Panc1 (cell line): ENCODE measurements at regions not wholly inside any gene's neighbourhood (a gene's known extent, or its start where the extent isn't known, plus 50 kb on each side); places are given as distances from the start of the nearest gene placed in this dataset.
"Not testable (repeated sequence)": the region's sequence is repeated elsewhere in the genome, so short reads cannot be mapped to it uniquely, and the experiment has no call there.

Source experiments
- ATAC-seq: fragments of 200-7000 bp; cut with Tn5 transposase; 2 replicates; pipeline ENCODE4 v1.9.1; 2020; ENCODE audit warnings: mild to moderate bottlenecking, moderate library complexity
- BruUV-seq: library from RNA; stranded (reverse); fragments of 400-500 nt; replicated peaks from 2 replicates; lab custom pipeline; 2021; lab: Mats Ljungman, UMichigan
- CTCF ChIA-PET: fragments of 300-600 bp; sonication (Branson Sonifier 250); formaldehyde crosslinking; loops from one replicate; lab custom pipeline; 2022; ENCODE audit warnings: antibody characterized with exemption; lab: Charles Lee
- POLR2A ChIA-PET: fragments of 300-600 bp; sonication (Branson Sonifier 250); formaldehyde crosslinking; loops from one replicate; lab custom pipeline; 2022; ENCODE audit warnings: antibody characterized with exemption; lab: Charles Lee
- DNase-seq: peaks from one replicate; pipeline ENCODE4 v3.0.0-alpha.2; 2010; ENCODE audit warnings: low read depth, low spot score
- H3K27ac ChIP-seq: 2 replicates; pipeline ENCODE4 v1.5.1; 2011; ENCODE audit warnings: mild to moderate bottlenecking, low read length, inconsistent platforms
- H3K27me3 ChIP-seq: fragments of 200-500 bp; sonication (Bioruptor generic); 2 replicates; pipeline ENCODE4 v1.6.0; 2014; ENCODE audit warnings: low read length, inconsistent platforms; ENCODE audit not compliant: control insufficient read depth, insufficient read depth
- H3K36me3 ChIP-seq: fragments of 200-500 bp; sonication (Bioruptor generic); 2 replicates; pipeline ENCODE4 v1.5.1; 2014; ENCODE audit warnings: inconsistent platforms, mild to moderate bottlenecking, low read length, moderate library complexity; ENCODE audit not compliant: control insufficient read depth, insufficient read depth
- H3K4me1 ChIP-seq: 2 replicates; pipeline ENCODE4 v1.5.1; 2011; ENCODE audit warnings: inconsistent platforms, mild to moderate bottlenecking, low read length, moderate library complexity; ENCODE audit not compliant: control insufficient read depth, insufficient read depth
- H3K4me3 ChIP-seq, 2 experiments: 2 replicates each; pipeline ENCODE4 v1.5.1; 2011 to 2012; ENCODE audit warnings: low read depth in 2 of 2, low read length in 2 of 2, mild to moderate bottlenecking in 2 of 2, inconsistent platforms in 1 of 2, moderate library complexity in 1 of 2
- H3K9me3 ChIP-seq: fragments of 200-500 bp; sonication (Bioruptor generic); 2 replicates; pipeline ENCODE4 v1.5.1; 2014; ENCODE audit warnings: low read depth, mild to moderate bottlenecking, inconsistent platforms, low read length, moderate library complexity; ENCODE audit not compliant: control insufficient read depth, insufficient read depth
- POLR2AphosphoS5 ChIP-seq: IDR thresholded peaks from 2 replicates; pipeline ENCODE4 v1.6.1; 2012; ENCODE audit warnings: mild to moderate bottlenecking, low read depth, low read length, moderate library complexity
- REST ChIP-seq, 2 experiments: IDR thresholded peaks; 2 replicates each; pipeline ENCODE4 v1.6.1; 2011 to 2012; ENCODE audit warnings: low read depth in 2 of 2, control low read depth in 1 of 2, low read length in 1 of 2, mild to moderate bottlenecking in 1 of 2, moderate library complexity in 1 of 2; ENCODE audit not compliant: insufficient read depth in 1 of 2
- SIN3A ChIP-seq: IDR thresholded peaks from 2 replicates; pipeline ENCODE4 v1.6.1; 2012; ENCODE audit warnings: low read depth, mild to moderate bottlenecking, low read length, moderate library complexity, borderline replicate concordance; ENCODE audit not compliant: insufficient read depth
- TCF7L2 ChIP-seq: IDR thresholded peaks from 2 replicates; pipeline ENCODE4 v1.6.1; 2011; ENCODE audit warnings: mild to moderate bottlenecking, low read depth, low read length, inconsistent platforms
- in situ Hi-C: cut with HindIII; loops from 2 replicates; pipeline ENCODE4 v1.10.0; 2016; ENCODE audit warnings: low sequenced_read_pairs, low pct_unique_long_range_greater_than_20kb
- intact Hi-C: fragments of 100-400 bp; cut with micrococcal nuclease; formaldehyde crosslinking; loops from one replicate; pipeline ENCODE4 v1.10.0; 2022; ENCODE audit not compliant: unreplicated experiment
- TF ChIP-seq, protein P1 (sequence below): fragments of 450-650 bp; IDR thresholded peaks from 2 replicates; pipeline ENCODE4 v1.5.1; 2017; ENCODE audit warnings: mild to moderate bottlenecking

- Histone ChIP-seq H3K4me3 (no peak overlapping the region), H3K36me3 (no peaks in the 10 kb centered on the region), H3K27ac (no peak overlapping the region), H3K4me1 (no peaks in the 10 kb centered on the region), H3K27me3 (no peaks in the 10 kb centered on the region), H3K9me3 (no peaks in the 10 kb centered on the region)
- CTCF ChIA-PET = no interaction called here
- no peak for ATAC-seq
- BruUV-seq = no TSS peak
- in situ Hi-C loops = no loop called here
- DNase-seq = no peak
- no peak for TF ChIP-seq POLR2AphosphoS5
- no peak for TF ChIP-seq REST (IDR thresholded peaks at IDR 0.05; ENCODE audit: insufficient read depth in 1 of 2, low read depth in 2 of 2, low read length in 1 of 2)
- no peak for TF ChIP-seq TCF7L2
- TF ChIP-seq, protein P1, sequence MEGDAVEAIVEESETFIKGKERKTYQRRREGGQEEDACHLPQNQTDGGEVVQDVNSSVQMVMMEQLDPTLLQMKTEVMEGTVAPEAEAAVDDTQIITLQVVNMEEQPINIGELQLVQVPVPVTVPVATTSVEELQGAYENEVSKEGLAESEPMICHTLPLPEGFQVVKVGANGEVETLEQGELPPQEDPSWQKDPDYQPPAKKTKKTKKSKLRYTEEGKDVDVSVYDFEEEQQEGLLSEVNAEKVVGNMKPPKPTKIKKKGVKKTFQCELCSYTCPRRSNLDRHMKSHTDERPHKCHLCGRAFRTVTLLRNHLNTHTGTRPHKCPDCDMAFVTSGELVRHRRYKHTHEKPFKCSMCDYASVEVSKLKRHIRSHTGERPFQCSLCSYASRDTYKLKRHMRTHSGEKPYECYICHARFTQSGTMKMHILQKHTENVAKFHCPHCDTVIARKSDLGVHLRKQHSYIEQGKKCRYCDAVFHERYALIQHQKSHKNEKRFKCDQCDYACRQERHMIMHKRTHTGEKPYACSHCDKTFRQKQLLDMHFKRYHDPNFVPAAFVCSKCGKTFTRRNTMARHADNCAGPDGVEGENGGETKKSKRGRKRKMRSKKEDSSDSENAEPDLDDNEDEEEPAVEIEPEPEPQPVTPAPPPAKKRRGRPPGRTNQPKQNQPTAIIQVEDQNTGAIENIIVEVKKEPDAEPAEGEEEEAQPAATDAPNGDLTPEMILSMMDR = no peak
- TF ChIP-seq SIN3A = no peak
- POLR2A ChIA-PET = no interaction called here
- intact Hi-C loops = no loop called here
These were observed 532.9 kb downstream of the ZNF516 start for GRCh38 chr18:75962036-75962572.

GRCh38 chr18:75960356-75960755, 532.9 kb upstream of the SMIM21 start:
- ATAC-seq, intact Hi-C loops, H3K36me3 ChIP-seq, H3K27ac ChIP-seq, BruUV-seq, CTCF ChIA-PET, H3K4me1 ChIP-seq, POLR2A ChIA-PET, DNase-seq, H3K4me3 ChIP-seq, H3K9me3 ChIP-seq, H3K27me3 ChIP-seq, in situ Hi-C loops: not testable (repeated sequence)

DNA sequence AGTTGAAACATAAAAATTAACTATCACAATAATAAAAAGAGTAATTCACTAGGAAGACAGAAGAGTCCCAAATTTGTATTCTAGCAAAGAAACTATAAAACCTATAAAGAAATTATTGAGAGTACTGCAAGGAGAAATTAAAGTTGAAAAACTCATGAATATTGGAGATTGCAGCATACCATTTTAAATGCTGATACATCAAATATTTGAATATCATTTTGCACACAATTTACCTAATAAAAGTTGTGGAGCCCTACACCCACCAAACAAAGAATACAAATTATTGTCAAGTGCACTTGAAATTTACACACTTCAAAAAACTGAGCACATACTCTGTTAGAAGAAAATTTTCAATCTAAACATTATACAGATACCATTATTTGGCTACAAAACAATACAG, 531.6 kb upstream of the SMIM21 start:
- no TSS peak for BruUV-seq
- in situ Hi-C loops = no loop called here
- Histone ChIP-seq H3K9me3 (no peaks in the 10 kb centered on the region), H3K27me3 (no peaks in the 10 kb centered on the region), H3K4me1 (no peaks in the 10 kb centered on the region), H3K4me3 (no peak overlapping the region), H3K36me3 (no peaks in the 10 kb centered on the region), H3K27ac (no peak overlapping the region)
- no peak for TF ChIP-seq POLR2AphosphoS5
- TF ChIP-seq REST (IDR thresholded peaks at IDR 0.05; ENCODE audit: insufficient read depth in 1 of 2, low read depth in 2 of 2, low read length in 1 of 2) = no peak
- no peak for TF ChIP-seq TCF7L2
- TF ChIP-seq, protein P1 = no peak
- no peak for TF ChIP-seq SIN3A
- ATAC-seq = no peak
- CTCF ChIA-PET = no interaction called here
- no peak for DNase-seq
- intact Hi-C loops = no loop called here
- POLR2A ChIA-PET = interaction anchor here (0.6 kb wide), 1 partner anchor 10 kb away, joined by 8 read pairs; no protein-coding TSS in a partner anchor
